WTC11 (cell line): ENCODE measurements at regions not wholly inside any gene's neighbourhood (a gene's known extent, or its start where the extent isn't known, plus 50 kb on each side); places are given as distances from the start of the nearest gene placed in this dataset.

Experiments
- ATAC-seq: fragments of 200-7000 bp; cut with Tn5 transposase; 2 replicates; pipeline ENCODE4 v1.10.0; 2021; ENCODE audit warnings: mild to moderate bottlenecking, moderate library complexity
- CTCF ChIA-PET: fragments of 300-600 bp; sonication (Branson Sonifier 250); formaldehyde crosslinking; loops from one replicate; lab custom pipeline; 2021; ENCODE audit warnings: antibody characterized with exemption; lab: Charles Lee
- POLR2A ChIA-PET: fragments of 350-600 bp; sonication (Branson Sonifier 250); formaldehyde crosslinking; loops from one replicate; lab custom pipeline; 2021; ENCODE audit warnings: antibody characterized with exemption; lab: Charles Lee
- DNase-seq: peaks from one replicate; pipeline ENCODE4 v3.0.0; 2021; ENCODE audit warnings: low spot score
- H3K27ac Mint-ChIP-seq: 2 replicates; pipeline ENCODE4 v1.8.0; 2021; ENCODE audit warnings: mixed read lengths
- H3K27me3 Mint-ChIP-seq: 2 replicates; pipeline ENCODE4 v1.8.0; 2021; ENCODE audit warnings: low read depth, mild to moderate bottlenecking, moderate library complexity, mixed read lengths
- H3K36me3 Mint-ChIP-seq: 2 replicates; pipeline ENCODE4 v1.8.0; 2021; ENCODE audit warnings: mixed read lengths
- H3K4me1 Mint-ChIP-seq: 2 replicates; pipeline ENCODE4 v1.8.0; 2022; ENCODE audit warnings: mixed read lengths
- H3K4me3 Mint-ChIP-seq: 2 replicates; pipeline ENCODE4 v1.8.0; 2021; ENCODE audit warnings: mild to moderate bottlenecking, moderate library complexity, mixed read lengths
- H3K9me3 Mint-ChIP-seq: 2 replicates; pipeline ENCODE4 v1.8.0; 2021; ENCODE audit warnings: mixed read lengths
- ATF2 ChIP-seq: sonication (generic); formaldehyde crosslinking; IDR thresholded peaks from 2 replicates; pipeline ENCODE4 v1.8.1; 2022; ENCODE audit warnings: low read depth, missing genetic modification reagents, borderline replicate concordance
- ELF4 ChIP-seq: sonication (generic); formaldehyde crosslinking; IDR thresholded peaks from 2 replicates; pipeline ENCODE4 v1.8.1; 2022; ENCODE audit warnings: low read depth, mild to moderate bottlenecking, moderate library complexity, missing genetic modification reagents
- IRF1 ChIP-seq: sonication (generic); formaldehyde crosslinking; IDR thresholded peaks from 2 replicates; pipeline ENCODE4 v1.8.0; 2023; ENCODE audit warnings: missing genetic modification reagents
- MYBL2 ChIP-seq: sonication (generic); formaldehyde crosslinking; IDR thresholded peaks from 2 replicates; pipeline ENCODE4 v1.8.1; 2023; ENCODE audit warnings: mild to moderate bottlenecking, moderate library complexity, missing genetic modification reagents
- NFYB ChIP-seq: sonication (generic); formaldehyde crosslinking; conservative IDR thresholded peaks from 2 replicates; pipeline ENCODE4 v1.8.0; 2022; ENCODE audit warnings: low read depth, missing genetic modification reagents
- NR3C1 ChIP-seq: sonication (generic); formaldehyde crosslinking; conservative IDR thresholded peaks from 2 replicates; pipeline ENCODE4 v1.8.1; 2023; ENCODE audit warnings: low read depth, mild to moderate bottlenecking, missing genetic modification reagents
- OVOL2 ChIP-seq: fragments of 250-450 bp; sonication (Bioruptor Pico); IDR thresholded peaks from 2 replicates; pipeline ENCODE4 v1.9.0; 2021; ENCODE audit warnings: mild to moderate bottlenecking, borderline replicate concordance
- PRRX2 ChIP-seq: fragments of 250-450 bp; sonication (Bioruptor Pico); IDR thresholded peaks from 2 replicates; pipeline ENCODE4 v1.8.0; 2021; ENCODE audit warnings: mild to moderate bottlenecking
- RORB ChIP-seq: fragments of 250-450 bp; sonication (Bioruptor Pico); IDR thresholded peaks from 2 replicates; pipeline ENCODE4 v1.9.0; 2021; ENCODE audit warnings: mild to moderate bottlenecking
- SP1 ChIP-seq: sonication (generic); formaldehyde crosslinking; conservative IDR thresholded peaks from 2 replicates; pipeline ENCODE4 v1.8.1; 2022; ENCODE audit warnings: missing genetic modification reagents
- TCF7 ChIP-seq: sonication (generic); formaldehyde crosslinking; IDR thresholded peaks from 2 replicates; pipeline ENCODE4 v1.8.0; 2022; ENCODE audit warnings: mild to moderate bottlenecking, low read depth, missing genetic modification reagents, moderate library complexity
- USF2 ChIP-seq: sonication (generic); formaldehyde crosslinking; IDR thresholded peaks from 2 replicates; pipeline ENCODE4 v1.8.1; 2023; ENCODE audit warnings: mild to moderate bottlenecking, missing genetic modification reagents, moderate library complexity
- TF ChIP-seq, protein P1 (sequence below): fragments of 250-450 bp; sonication (Bioruptor Pico); IDR thresholded peaks from 2 replicates; pipeline ENCODE4 v1.9.0; 2021; ENCODE audit warnings: mild to moderate bottlenecking
- TF ChIP-seq, protein P2 (sequence below): fragments of 250-450 bp; sonication (Bioruptor Pico); conservative IDR thresholded peaks from 2 replicates; pipeline ENCODE4 v1.9.0; 2021; ENCODE audit warnings: mild to moderate bottlenecking

DNA sequence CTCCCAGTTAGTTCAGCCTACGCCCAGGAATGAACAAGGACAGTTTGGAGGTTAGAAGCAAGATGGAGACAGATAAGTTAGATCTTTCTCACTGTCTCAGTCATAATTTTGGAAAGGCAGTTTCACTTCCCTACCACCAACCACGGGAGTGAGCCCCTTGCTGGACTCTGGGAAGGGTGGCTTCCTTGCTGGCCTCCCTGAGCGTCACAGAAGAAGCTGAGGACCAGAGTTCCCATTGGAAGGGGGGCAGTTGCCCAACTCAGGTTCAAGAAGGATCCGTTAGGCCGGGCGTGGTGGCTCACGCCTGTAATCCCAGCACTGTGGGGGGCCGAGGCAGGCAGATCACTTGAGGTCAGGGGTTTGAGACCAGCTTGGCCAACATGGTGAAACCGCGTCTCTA, 106.2 kb upstream of the MAX start:
- Mint-ChIP-seq H3K27ac (no peak overlapping the region), H3K36me3 (no peaks in the 10 kb centered on the region), H3K4me1 (peaks cover 9% of the 10 kb centered on the region), H3K9me3 (peaks cover 9% of the 10 kb centered on the region), H3K4me3 (no peak overlapping the region), H3K27me3 (no peaks in the 10 kb centered on the region; the same call in 1 of the 2 replicates)
- no peak for ATAC-seq
- no peak for TF ChIP-seq ELF4 (CRISPR knock-in tag)
- no peak for TF ChIP-seq OVOL2 (CRISPR knock-in tag)
- ChIA-PET POLR2A (no interaction called here), CTCF (no interaction called here)
- no peak for DNase-seq

GRCh38 chr14:65210118-65210821, 108.0 kb upstream of the MAX start:
- no peak for TF ChIP-seq USF2 (CRISPR knock-in tag)
- no peak for TF ChIP-seq ATF2 (CRISPR knock-in tag)
- no peak for TF ChIP-seq SP1 (CRISPR knock-in tag)
- no peak for TF ChIP-seq MYBL2
- no peak for TF ChIP-seq RORB (CRISPR knock-in tag)
- TF ChIP-seq, protein P1, sequence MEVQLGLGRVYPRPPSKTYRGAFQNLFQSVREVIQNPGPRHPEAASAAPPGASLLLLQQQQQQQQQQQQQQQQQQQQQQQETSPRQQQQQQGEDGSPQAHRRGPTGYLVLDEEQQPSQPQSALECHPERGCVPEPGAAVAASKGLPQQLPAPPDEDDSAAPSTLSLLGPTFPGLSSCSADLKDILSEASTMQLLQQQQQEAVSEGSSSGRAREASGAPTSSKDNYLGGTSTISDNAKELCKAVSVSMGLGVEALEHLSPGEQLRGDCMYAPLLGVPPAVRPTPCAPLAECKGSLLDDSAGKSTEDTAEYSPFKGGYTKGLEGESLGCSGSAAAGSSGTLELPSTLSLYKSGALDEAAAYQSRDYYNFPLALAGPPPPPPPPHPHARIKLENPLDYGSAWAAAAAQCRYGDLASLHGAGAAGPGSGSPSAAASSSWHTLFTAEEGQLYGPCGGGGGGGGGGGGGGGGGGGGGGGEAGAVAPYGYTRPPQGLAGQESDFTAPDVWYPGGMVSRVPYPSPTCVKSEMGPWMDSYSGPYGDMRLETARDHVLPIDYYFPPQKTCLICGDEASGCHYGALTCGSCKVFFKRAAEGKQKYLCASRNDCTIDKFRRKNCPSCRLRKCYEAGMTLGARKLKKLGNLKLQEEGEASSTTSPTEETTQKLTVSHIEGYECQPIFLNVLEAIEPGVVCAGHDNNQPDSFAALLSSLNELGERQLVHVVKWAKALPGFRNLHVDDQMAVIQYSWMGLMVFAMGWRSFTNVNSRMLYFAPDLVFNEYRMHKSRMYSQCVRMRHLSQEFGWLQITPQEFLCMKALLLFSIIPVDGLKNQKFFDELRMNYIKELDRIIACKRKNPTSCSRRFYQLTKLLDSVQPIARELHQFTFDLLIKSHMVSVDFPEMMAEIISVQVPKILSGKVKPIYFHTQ = no peak
- TF ChIP-seq, protein P2, sequence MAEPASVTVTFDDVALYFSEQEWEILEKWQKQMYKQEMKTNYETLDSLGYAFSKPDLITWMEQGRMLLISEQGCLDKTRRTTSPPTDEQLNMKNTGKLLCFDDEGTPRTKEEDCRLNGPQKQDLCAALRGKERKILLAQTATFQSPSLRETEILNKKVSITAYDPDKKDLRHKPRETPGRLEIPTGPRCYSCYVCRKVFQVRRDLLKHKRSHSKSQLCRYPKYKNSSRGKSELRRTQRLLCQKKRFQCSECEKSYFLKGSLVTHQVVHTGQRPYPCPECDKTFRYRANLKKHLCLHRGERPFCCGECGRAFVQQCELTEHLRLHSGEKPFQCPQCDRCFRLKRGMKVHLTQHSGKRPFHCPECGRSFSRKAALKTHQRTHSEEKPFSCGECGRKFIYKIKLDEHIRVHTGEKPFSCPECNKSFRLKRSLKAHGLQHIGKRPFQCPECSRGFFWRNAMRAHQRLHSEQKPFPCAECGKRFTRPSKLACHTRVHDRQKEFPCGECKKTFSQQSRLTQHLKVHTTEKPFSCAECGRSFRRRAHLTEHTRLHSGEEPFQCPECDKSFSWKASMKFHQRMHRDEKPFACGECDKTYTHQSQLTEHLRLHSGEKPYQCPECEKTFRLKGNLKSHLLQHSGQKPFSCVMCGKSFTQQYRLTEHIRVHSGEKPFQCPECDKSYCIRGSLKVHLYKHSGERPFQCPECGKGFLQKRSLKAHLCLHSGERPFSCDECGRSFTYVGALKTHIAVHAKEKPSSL (CRISPR knock-in tag) = no peak
- no peak for TF ChIP-seq PRRX2 (CRISPR knock-in tag)
- no peak for TF ChIP-seq NFYB
- TF ChIP-seq TCF7 (CRISPR knock-in tag) = no peak
- TF ChIP-seq, all 79 proteins: peak for 0
- no peak overlapping the region for H3K27ac Mint-ChIP-seq
- H3K9me3 Mint-ChIP-seq = peaks cover 9% of the 10 kb centered on the region
- H3K4me3 Mint-ChIP-seq = no peak overlapping the region
- ChIA-PET CTCF (no interaction called here), POLR2A (no interaction called here)
- peaks cover 23% of the 10 kb centered on the region for H3K4me1 Mint-ChIP-seq
- DNase-seq (no peak), ATAC-seq (no peak)
- H3K36me3 Mint-ChIP-seq = no peaks in the 10 kb centered on the region
- H3K27me3 Mint-ChIP-seq = no peaks in the 10 kb centered on the region; the same call in 1 of the 2 replicates

DNA sequence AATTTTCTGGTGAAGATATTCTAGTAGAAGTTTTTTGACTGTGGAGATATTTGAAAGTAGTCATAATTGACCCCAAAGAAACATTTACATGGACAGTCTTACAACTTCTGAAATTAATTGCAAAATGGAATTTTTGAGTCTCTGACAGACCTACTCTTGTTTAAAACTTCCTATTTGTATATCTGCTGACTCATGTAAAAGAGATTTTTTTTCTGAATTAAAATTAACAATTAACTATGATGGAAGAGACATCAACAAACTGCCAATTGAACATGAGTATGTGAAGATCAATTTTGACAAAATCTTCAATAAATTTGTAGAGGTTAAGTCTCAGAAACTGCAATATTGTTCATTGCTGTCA, 108.5 kb upstream of the MAX start:
- no peak overlapping the region for H3K4me3 Mint-ChIP-seq
- DNase-seq = no peak
- no peaks in the 10 kb centered on the region for H3K36me3 Mint-ChIP-seq
- ChIA-PET CTCF (no interaction called here), POLR2A (interaction anchor here (0.7 kb wide), 1 partner anchor 124 kb away, joined by 5 read pairs; no protein-coding TSS in a partner anchor)
- ATAC-seq = no peak
- H3K27ac Mint-ChIP-seq = no peak overlapping the region
- H3K4me1 Mint-ChIP-seq = peaks cover 23% of the 10 kb centered on the region
- TF ChIP-seq IRF1 (CRISPR knock-in tag) = no peak
- TF ChIP-seq NR3C1 (CRISPR knock-in tag) = no peak
- no peaks in the 10 kb centered on the region; the same call in 1 of the 2 replicates for H3K27me3 Mint-ChIP-seq
- H3K9me3 Mint-ChIP-seq = peaks cover 9% of the 10 kb centered on the region
